GM12872 (cell line): ENCODE measurements at regions not wholly inside any gene's neighbourhood (a gene's known extent, or its start where the extent isn't known, plus 50 kb on each side); places are given as distances from the start of the nearest gene placed in this dataset.

ENCODE experiments used
- CTCF ChIP-seq: IDR thresholded peaks from 3 replicates; pipeline ENCODE4 v1.5.1; 2011; ENCODE audit warnings: low read depth, mild to moderate bottlenecking, low read length, moderate library complexity; ENCODE audit not compliant: insufficient read depth

DNA sequence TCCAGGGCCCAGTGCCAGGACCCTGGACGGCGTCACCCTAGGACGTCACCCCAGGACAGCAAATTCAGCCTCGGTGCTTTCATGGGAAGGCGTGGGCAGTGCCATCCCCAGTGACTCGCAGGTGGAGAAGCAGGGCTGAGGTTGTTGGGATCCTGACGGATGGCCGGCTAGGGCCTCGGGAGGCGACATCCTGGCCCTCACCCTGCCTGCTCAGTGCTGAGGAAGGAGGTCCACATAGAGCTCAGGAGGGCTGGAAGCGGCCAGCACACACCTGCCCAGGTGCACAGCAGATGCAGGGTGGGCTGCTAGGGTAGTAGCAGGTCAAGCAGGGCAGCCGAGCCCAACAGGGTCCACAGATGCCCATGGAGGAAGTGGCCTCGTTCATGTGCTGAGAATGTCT is 482.0 kb upstream of the SALL3 start:
- TF ChIP-seq CTCF = no peak

DNA sequence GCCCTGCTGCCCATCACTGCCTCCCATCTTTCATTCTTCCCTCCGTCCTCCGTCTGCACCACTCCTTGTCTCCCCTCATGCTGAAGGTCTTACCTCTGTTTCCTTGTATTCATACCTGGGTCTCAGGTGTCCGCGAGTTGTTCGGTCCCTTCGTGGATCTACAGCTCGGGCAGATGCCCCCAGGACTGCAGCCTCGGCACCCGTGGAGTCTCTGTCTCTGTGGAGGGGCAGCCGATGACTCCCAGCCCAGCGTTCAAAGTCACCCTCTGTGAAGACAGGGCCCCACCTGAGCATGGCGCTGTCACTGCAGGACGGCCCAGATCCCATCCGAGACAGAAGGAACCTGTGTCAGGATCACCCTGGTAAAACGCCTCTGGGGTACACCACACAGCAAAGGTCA is 480.0 kb upstream of the SALL3 start:
- no peak for TF ChIP-seq CTCF

- no peak for TF ChIP-seq CTCF
Measured at GRCh38 chr18:78501251-78501650, 478.4 kb upstream of the SALL3 start.

- no peak for TF ChIP-seq CTCF
Measured at GRCh38 chr18:78503129-78503528, 476.5 kb upstream of the SALL3 start.

DNA sequence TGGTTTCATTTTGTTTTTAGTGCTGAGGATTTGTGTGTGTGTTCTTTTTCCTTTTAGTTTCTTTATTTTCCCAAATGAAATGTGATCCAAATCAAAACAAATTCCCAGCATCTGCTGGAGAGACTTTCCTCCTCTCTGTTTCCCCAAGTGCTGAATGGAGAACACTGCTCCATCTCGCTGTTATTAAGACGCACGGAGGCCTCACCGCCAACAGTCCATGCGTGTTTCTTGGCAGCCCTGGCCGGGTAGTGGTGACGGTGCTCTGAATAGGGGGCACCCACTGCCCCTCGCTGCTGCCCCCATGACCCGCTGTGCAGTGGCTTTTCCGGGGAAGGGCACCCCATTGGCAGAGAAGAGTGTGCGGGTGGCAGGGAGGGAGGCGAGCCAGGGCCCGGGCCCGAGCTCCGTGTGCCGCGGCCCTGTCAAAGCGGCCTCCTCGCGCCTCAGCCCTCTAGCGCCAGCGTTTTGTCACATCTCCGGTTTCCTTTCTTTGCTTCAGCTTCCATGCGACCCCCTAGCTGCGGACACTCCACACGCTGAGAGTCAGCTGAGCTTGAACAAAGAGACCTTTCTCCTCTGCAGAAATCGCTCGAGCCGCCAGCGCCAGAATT is 473.7 kb upstream of the SALL3 start:
- TF ChIP-seq CTCF = no peak

GRCh38 chr18:78507217-78507616 is 472.4 kb upstream of the SALL3 start:
- TF ChIP-seq CTCF = no peak

DNA sequence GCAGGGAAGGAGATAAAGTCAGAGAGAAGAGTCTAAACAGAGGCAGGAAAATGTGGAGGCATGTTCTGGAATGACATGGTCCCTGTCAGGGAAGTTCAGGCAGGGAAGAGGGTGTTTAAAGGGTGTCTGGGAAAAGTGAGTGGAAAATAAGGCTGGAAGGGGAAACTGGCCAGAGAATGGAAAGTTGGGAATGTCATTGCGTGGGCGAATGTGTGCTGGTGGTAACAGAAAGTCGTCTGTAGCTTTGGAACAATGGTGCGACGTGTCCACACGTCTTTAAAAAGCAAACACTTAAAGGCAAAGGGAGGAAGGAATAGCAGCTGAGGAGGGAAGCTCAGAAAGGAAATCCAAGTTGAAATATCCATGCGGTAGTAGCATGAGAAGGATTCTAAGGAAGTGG is 469.5 kb upstream of the SALL3 start:
- TF ChIP-seq CTCF = no peak

DNA sequence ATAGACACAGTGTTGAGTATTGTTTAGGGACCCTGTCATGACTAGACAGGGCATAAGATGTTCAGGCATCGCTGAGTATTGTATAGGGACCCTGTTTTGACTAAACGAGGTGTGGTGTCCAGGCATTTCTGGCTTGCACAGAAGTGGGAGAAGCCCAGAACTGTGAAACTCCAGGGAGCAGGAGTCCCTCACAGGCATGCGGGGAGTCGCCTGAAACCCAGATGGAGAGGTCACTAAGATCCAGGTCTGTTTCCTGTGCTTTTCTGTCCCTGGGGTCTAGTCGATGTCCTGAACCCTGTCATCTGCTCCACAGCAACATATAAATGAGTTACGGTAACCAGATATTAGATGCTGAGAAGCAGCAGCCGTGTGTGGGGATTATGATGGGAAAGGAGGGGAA is 469.0 kb upstream of the SALL3 start:
- TF ChIP-seq CTCF = no peak
